ENCODE measurements at regions not wholly inside any gene's neighbourhood (a gene's known extent, or its start where the extent isn't known, plus 50 kb on each side); places are given as distances from the start of the nearest gene placed in this dataset.

GRCh38 chr4:144318797-144319196 is 178.3 kb upstream of the GYPA start:
- DNase-seq (ENCODE audit: extremely low read depth, insufficient read length), result no peak
- no peak overlapping the region for H3K4me3 ChIP-seq (replicated peaks; ENCODE audit: low read depth, low read length)
- TF ChIP-seq CTCF (IDR thresholded peaks at IDR 0.05; ENCODE audit: insufficient read depth, low read length, poor library complexity, severe bottlenecking), result no peak
- no peaks in the 10 kb centered on the region for H3K27me3 ChIP-seq (replicated peaks; ENCODE audit: control insufficient read depth, insufficient read depth, low read length)
- H3K36me3 ChIP-seq (ENCODE audit: control insufficient read depth, insufficient read depth, low read length), result no peaks in the 10 kb centered on the region

DNA sequence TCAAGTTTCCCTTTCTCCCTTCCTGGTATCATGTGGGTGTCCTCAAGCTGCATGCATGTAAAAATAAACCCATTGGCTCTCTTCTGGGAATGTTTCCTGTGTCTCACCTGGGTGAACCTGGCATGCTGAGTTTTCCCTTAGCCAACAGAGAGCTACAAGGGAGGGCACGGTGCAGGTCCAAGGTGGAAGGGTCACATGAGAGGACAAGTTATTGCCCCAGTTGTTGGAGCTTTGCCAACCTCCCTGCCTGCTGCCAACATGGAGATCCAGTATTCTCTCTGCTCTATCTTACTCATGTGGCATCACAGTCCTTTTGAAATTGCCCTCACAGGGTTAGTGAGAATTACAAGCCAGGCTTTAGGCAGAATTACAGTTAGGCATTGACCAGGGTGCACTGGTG is 196.1 kb upstream of the GYPA start:
- no peak for TF ChIP-seq CTCF (IDR thresholded peaks at IDR 0.05; ENCODE audit: insufficient read depth, low read length, poor library complexity, severe bottlenecking)
- H3K27me3 ChIP-seq (replicated peaks; ENCODE audit: control insufficient read depth, insufficient read depth, low read length), result no peaks in the 10 kb centered on the region
- no peak for DNase-seq (ENCODE audit: extremely low read depth, insufficient read length)
- H3K36me3 ChIP-seq (ENCODE audit: control insufficient read depth, insufficient read depth, low read length), result no peaks in the 10 kb centered on the region
- H3K4me3 ChIP-seq (replicated peaks; ENCODE audit: low read depth, low read length), result no peak overlapping the region

DNA sequence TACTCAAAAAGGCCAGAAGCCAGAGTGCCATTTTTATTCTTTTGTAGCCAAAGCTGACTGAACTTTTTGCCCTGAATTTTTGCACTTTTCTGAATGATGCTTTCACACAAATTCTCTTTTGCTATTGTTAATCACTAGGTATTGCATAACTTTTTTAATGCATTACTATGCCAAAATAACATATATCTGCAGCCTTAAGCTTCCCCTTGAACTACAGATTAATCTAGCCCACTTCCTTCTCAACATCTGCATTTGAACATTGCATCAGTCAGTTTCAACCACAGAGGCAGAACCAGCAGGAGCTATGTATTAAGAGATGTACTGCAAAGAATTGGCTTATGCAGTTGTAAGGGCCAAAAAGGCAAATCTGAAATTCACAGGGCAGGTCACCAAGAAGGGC is 197.6 kb upstream of the GYPA start:
- Histone ChIP-seq H3K4me3 (replicated peaks; ENCODE audit: low read depth, low read length) (no peak overlapping the region), H3K36me3 (ENCODE audit: control insufficient read depth, insufficient read depth, low read length) (no peaks in the 10 kb centered on the region), H3K27me3 (replicated peaks; ENCODE audit: control insufficient read depth, insufficient read depth, low read length) (no peaks in the 10 kb centered on the region)
- TF ChIP-seq CTCF (IDR thresholded peaks at IDR 0.05; ENCODE audit: insufficient read depth, low read length, poor library complexity, severe bottlenecking), result no peak
- peak; percentile 48 for DNase-seq (ENCODE audit: extremely low read depth, insufficient read length)

DNA sequence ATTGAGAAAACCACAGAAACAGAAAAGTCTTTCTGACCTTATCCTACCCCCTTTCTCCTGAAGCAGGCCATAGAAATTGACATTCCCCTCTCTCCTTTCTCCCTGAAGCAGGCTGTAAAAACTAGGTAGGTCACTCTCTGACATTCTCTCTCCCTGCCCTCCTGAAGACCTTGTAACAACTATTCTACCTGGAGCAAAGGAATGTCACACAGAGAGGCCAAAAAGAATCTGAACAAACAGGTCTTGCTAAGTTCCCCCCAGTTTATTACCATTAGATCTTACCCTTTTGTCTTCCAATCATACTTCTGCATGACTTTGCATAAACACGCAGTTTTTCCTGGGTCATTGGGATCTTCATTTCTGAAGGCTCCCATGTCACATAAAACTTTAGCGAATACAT is 198.3 kb upstream of the GYPA start:
- TF ChIP-seq CTCF (IDR thresholded peaks at IDR 0.05; ENCODE audit: insufficient read depth, low read length, poor library complexity, severe bottlenecking), result no peak
- no peak for DNase-seq (ENCODE audit: extremely low read depth, insufficient read length)
- Histone ChIP-seq H3K27me3 (replicated peaks; ENCODE audit: control insufficient read depth, insufficient read depth, low read length) (no peaks in the 10 kb centered on the region), H3K36me3 (ENCODE audit: control insufficient read depth, insufficient read depth, low read length) (no peaks in the 10 kb centered on the region), H3K4me3 (replicated peaks; ENCODE audit: low read depth, low read length) (no peak overlapping the region)

GRCh38 chr4:144340931-144341330 is 200.4 kb upstream of the GYPA start:
- Histone ChIP-seq H3K36me3 (ENCODE audit: control insufficient read depth, insufficient read depth, low read length) (no peaks in the 10 kb centered on the region), H3K27me3 (replicated peaks; ENCODE audit: control insufficient read depth, insufficient read depth, low read length) (no peaks in the 10 kb centered on the region), H3K4me3 (replicated peaks; ENCODE audit: low read depth, low read length) (no peak overlapping the region)
- no peak for TF ChIP-seq CTCF (IDR thresholded peaks at IDR 0.05; ENCODE audit: insufficient read depth, low read length, poor library complexity, severe bottlenecking)
- no peak for DNase-seq (ENCODE audit: extremely low read depth, insufficient read length)

Data from GM06990 (cell line).